Hepatocyte (in vitro differentiated cells): ENCODE measurements at regions not wholly inside any gene's neighbourhood (a gene's known extent, or its start where the extent isn't known, plus 50 kb on each side); places are given as distances from the start of the nearest gene placed in this dataset.

Experiments
- EZH2 ChIP-seq: fragments of 200-600 bp; sonication (generic); IDR thresholded peaks from 2 replicates; pipeline ENCODE4 v1.6.1; 2016; ENCODE audit warnings: antibody characterized with exemption, mild to moderate bottlenecking, borderline replicate concordance
- TF ChIP-seq, protein P1 (sequence below): fragments of 200-600 bp; sonication (generic); IDR thresholded peaks from 2 replicates; pipeline ENCODE4 v1.5.1; 2016; ENCODE audit warnings: antibody characterized with exemption, mild to moderate bottlenecking; ENCODE audit not compliant: poor library complexity

DNA sequence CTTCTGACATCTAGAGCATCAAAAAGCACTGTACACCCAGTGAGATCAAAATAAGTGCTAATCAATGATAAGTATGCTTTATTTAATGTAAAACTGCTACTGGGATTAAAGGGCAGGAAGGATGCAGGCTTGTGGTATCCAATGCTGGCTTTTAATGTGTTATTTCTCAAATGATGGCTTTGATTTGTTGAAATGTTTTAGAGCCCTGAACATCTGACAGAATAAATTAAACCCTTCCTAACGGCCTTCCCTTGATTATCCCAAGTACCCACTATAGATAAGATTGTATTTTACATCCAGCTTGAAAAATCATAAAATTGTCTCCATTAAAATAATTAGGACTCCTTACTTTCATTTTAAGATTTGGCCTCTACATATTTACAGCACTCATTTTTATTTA is 382.9 kb downstream of the HNRNPD start:
- TF ChIP-seq, protein P1, sequence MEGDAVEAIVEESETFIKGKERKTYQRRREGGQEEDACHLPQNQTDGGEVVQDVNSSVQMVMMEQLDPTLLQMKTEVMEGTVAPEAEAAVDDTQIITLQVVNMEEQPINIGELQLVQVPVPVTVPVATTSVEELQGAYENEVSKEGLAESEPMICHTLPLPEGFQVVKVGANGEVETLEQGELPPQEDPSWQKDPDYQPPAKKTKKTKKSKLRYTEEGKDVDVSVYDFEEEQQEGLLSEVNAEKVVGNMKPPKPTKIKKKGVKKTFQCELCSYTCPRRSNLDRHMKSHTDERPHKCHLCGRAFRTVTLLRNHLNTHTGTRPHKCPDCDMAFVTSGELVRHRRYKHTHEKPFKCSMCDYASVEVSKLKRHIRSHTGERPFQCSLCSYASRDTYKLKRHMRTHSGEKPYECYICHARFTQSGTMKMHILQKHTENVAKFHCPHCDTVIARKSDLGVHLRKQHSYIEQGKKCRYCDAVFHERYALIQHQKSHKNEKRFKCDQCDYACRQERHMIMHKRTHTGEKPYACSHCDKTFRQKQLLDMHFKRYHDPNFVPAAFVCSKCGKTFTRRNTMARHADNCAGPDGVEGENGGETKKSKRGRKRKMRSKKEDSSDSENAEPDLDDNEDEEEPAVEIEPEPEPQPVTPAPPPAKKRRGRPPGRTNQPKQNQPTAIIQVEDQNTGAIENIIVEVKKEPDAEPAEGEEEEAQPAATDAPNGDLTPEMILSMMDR = no peak
- TF ChIP-seq EZH2 = no peak
